NT2/D1 (cell line): ENCODE measurements at regions not wholly inside any gene's neighbourhood (a gene's known extent, or its start where the extent isn't known, plus 50 kb on each side); places are given as distances from the start of the nearest gene placed in this dataset.

Source experiments
- DNase-seq: peaks from one replicate; pipeline ENCODE4 v3.0.0-alpha.2; 2011; ENCODE audit warnings: low read depth, low spot score
- H3K27me3 ChIP-seq: 2 replicates; pipeline ENCODE4 v1.6.0; 2011; ENCODE audit warnings: mild to moderate bottlenecking; ENCODE audit not compliant: insufficient read length, insufficient read depth
- H3K36me3 ChIP-seq: 2 replicates; pipeline ENCODE4 v1.6.1; 2011; ENCODE audit warnings: mild to moderate bottlenecking, low read length, mixed read lengths; ENCODE audit not compliant: insufficient read depth, insufficient read length
- H3K4me1 ChIP-seq: 2 replicates; pipeline ENCODE4 v1.5.1; 2011; ENCODE audit not compliant: insufficient read depth, insufficient read length
- H3K4me3 ChIP-seq: 2 replicates; pipeline ENCODE4 v1.5.1; 2011; ENCODE audit warnings: low read depth; ENCODE audit not compliant: insufficient read length
- H3K9ac ChIP-seq: 2 replicates; pipeline ENCODE4 v1.6.0; 2011; ENCODE audit warnings: low read depth; ENCODE audit not compliant: insufficient read length
- H3K9me3 ChIP-seq: 2 replicates; pipeline ENCODE4 v1.5.1; 2011; ENCODE audit warnings: mild to moderate bottlenecking, low read length; ENCODE audit not compliant: insufficient read depth
- SUZ12 ChIP-seq: IDR thresholded peaks from 2 replicates; pipeline ENCODE4 v1.6.1; 2011; ENCODE audit not compliant: insufficient read length, insufficient read depth; ENCODE audit errors: extremely low read depth
- YY1 ChIP-seq: IDR thresholded peaks from 2 replicates; pipeline ENCODE4 v1.6.1; 2011; ENCODE audit not compliant: insufficient read length, insufficient read depth
- ZNF274 ChIP-seq: IDR thresholded peaks from 2 replicates; pipeline ENCODE4 v1.6.1; 2011; ENCODE audit warnings: mild to moderate bottlenecking, low read depth, low read length

DNA sequence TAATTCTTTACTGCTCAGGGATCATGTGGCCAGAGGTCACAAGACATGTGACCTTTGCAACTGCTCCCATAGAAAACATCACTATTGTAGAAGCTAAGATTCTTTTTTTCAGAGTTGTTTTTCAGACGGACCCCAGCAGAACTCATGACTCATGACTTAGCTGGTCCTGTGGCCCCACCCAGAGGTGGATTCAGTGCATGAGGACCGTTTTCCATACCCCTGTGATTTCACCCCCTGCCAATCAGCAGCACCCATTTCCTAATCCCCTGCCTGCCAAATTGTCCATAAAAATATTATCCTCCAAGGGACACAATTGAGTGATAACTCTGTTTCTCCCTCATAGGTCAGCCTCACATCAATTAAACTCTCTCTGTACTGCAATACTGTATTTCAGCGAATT, 777.5 kb downstream of the NLGN4Y start:
- TF ChIP-seq ZNF274: no peak
- no peak for TF ChIP-seq YY1
- TF ChIP-seq SUZ12: no peak
- no peaks in the 10 kb centered on the region for H3K36me3 ChIP-seq
- H3K27me3 ChIP-seq: no peaks in the 10 kb centered on the region

DNA sequence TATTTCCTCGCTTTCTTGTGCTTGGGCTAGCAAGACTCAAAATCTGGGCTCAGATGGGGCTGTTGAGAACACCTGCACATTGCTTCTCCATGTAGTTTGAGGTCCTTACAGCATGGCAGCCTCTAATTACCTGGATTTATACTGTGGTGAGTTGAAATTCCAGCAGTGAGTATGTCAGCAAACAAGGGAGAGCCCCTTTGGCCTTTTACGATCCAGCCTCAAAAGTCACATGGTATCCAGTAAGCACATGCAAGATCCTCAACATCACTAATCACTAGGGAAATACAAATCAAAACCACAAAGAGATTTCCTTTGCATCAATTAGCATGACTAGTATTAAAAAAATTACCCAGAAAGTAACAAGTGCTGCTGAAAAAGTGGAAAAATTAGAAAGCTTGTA, 787.8 kb downstream of the NLGN4Y start:
- Histone ChIP-seq H3K27me3 (no peaks in the 10 kb centered on the region), H3K36me3 (no peaks in the 10 kb centered on the region), H3K4me1 (no peaks in the 10 kb centered on the region), H3K9ac (no peak overlapping the region), H3K9me3 (no peaks in the 10 kb centered on the region), H3K4me3 (no peak overlapping the region)
- no peak for TF ChIP-seq YY1
- no peak for TF ChIP-seq SUZ12
- TF ChIP-seq ZNF274: no peak
- DNase-seq: no peak

More for the DNA sequence above, 777.5 kb downstream of the NLGN4Y start:
- H3K9ac ChIP-seq: no peak overlapping the region
- no peaks in the 10 kb centered on the region for H3K4me1 ChIP-seq
- no peak overlapping the region for H3K4me3 ChIP-seq
- no peak for DNase-seq
- no peaks in the 10 kb centered on the region for H3K9me3 ChIP-seq

DNA sequence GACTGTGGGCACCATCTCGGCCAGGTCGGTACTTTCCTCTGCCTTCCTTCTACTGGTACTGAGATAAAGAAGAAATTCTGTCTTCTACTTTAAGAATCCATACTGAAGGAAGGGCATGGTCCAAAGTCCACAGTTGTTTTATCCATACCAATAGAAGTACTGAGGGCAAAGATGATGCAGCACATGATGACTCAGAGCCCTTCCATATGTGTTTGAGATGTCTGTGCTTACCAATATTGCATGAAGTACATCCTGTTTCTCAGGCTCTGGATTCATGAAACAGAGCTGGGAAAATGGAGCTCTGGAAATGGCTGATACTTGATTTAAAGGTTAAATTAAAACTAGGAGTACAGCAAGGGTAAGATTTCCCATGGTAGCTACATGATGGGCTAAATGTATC, 799.9 kb downstream of the NLGN4Y start:
- TF ChIP-seq ZNF274: no peak
- TF ChIP-seq SUZ12: no peak
- TF ChIP-seq YY1: no peak
- H3K4me3 ChIP-seq: no peak overlapping the region
- no peaks in the 10 kb centered on the region for H3K9me3 ChIP-seq
- no peak overlapping the region for H3K9ac ChIP-seq
- no peak for DNase-seq
- H3K27me3 ChIP-seq: no peaks in the 10 kb centered on the region
- H3K36me3 ChIP-seq: no peaks in the 10 kb centered on the region
- no peaks in the 10 kb centered on the region for H3K4me1 ChIP-seq

DNA sequence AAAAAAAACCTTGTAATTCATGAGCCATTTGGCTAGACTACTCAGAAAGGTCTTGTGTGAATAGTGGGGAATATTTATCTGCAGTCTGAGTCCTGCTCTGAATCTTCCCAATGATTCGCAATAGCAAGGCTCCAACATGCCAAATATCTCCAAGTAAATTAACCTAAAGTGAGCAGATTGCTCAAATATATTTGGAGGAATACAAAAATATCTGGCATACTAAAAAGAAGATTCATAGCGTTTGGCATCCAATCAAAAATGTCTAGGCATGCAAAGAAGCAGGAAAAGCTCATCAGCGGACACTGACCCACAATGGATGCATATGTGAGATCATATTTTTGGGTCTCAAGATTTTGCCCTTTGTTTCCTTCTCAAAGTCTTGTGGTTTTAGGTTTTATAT, 800.9 kb downstream of the NLGN4Y start:
- TF ChIP-seq SUZ12: no peak
- TF ChIP-seq YY1: no peak
- no peak for TF ChIP-seq ZNF274
- Histone ChIP-seq H3K27me3 (no peaks in the 10 kb centered on the region), H3K4me3 (no peak overlapping the region), H3K4me1 (no peaks in the 10 kb centered on the region), H3K9ac (no peak overlapping the region), H3K9me3 (no peaks in the 10 kb centered on the region), H3K36me3 (no peaks in the 10 kb centered on the region)
- no peak for DNase-seq

DNA sequence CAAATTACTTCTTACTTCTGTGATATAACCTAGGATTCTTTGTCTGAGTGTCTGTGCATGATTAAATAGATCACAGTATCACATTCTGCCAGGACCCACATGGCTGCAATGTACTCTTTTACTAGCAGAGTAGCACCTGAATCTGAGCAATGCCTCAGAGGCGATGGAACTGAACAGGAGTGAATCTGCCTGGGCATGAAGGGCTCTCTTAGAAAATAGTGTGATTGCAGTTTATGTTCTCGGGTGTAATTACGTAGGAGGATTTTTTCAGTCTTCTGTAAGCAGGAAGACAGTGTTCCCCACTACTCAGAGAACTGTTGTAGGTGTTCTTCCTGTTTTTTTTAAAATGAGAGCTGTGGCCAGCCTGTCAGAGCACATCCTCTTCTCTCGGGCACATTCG, 802.3 kb downstream of the NLGN4Y start:
- no peaks in the 10 kb centered on the region for H3K36me3 ChIP-seq
- TF ChIP-seq YY1: no peak
- TF ChIP-seq ZNF274: no peak
- no peak for TF ChIP-seq SUZ12

DNA sequence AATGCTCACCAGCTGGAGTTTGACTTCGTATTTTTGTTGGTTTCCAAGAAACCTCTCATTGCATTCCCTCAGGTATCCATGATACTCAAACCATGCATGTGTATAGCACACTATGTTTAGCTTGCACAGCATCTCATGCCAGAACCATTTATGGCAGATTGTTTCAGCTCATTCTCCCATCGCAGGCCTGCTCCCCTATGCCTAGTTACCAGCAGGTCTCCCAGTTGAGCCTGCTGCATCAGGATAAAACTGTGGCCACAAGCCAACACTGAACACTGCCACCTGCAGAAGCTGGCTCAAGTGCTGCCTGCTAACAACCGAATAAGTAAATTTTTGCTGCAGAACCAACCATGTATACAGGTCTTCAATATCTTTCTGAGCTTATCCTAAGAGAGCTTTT, 804.5 kb downstream of the NLGN4Y start:
- Histone ChIP-seq H3K4me1 (no peaks in the 10 kb centered on the region), H3K36me3 (no peaks in the 10 kb centered on the region)
- DNase-seq: no peak

More for the DNA sequence above, 802.3 kb downstream of the NLGN4Y start:
- Histone ChIP-seq H3K4me1 (no peaks in the 10 kb centered on the region), H3K4me3 (no peak overlapping the region), H3K9ac (no peak overlapping the region), H3K27me3 (no peaks in the 10 kb centered on the region), H3K9me3 (no peaks in the 10 kb centered on the region)
- DNase-seq: no peak

DNA sequence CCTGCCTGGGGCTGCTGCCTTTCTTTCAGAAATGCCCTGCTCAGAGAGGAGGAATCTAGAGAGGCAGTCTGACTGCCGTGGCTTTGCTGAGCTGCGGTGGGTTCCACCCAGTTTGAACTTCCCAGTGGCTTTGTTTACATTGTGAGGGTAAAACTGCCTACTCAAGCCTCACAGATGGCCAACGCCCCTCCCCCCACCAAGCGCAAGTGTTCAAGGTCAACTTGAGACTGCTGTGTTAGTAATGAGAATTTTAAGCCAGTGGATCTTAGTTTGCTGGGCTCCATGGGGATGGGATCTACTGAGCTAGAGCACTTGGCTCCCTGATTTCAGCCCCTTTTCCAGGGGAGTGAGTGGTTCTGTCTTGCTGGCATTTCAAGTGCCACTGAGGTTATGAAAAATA, 819.2 kb downstream of the NLGN4Y start:
- Histone ChIP-seq H3K4me3 (no peak overlapping the region), H3K27me3 (no peaks in the 10 kb centered on the region), H3K9ac (no peak overlapping the region), H3K36me3 (no peaks in the 10 kb centered on the region), H3K9me3 (no peaks in the 10 kb centered on the region), H3K4me1 (no peaks in the 10 kb centered on the region)
- TF ChIP-seq YY1: no peak
- no peak for TF ChIP-seq SUZ12
- no peak for TF ChIP-seq ZNF274
- no peak for DNase-seq

More for the DNA sequence above, 804.5 kb downstream of the NLGN4Y start:
- Histone ChIP-seq H3K9me3 (no peaks in the 10 kb centered on the region), H3K4me3 (no peak overlapping the region), H3K9ac (no peak overlapping the region), H3K27me3 (no peaks in the 10 kb centered on the region)
- TF ChIP-seq SUZ12 (no peak), ZNF274 (no peak), YY1 (no peak)

DNA sequence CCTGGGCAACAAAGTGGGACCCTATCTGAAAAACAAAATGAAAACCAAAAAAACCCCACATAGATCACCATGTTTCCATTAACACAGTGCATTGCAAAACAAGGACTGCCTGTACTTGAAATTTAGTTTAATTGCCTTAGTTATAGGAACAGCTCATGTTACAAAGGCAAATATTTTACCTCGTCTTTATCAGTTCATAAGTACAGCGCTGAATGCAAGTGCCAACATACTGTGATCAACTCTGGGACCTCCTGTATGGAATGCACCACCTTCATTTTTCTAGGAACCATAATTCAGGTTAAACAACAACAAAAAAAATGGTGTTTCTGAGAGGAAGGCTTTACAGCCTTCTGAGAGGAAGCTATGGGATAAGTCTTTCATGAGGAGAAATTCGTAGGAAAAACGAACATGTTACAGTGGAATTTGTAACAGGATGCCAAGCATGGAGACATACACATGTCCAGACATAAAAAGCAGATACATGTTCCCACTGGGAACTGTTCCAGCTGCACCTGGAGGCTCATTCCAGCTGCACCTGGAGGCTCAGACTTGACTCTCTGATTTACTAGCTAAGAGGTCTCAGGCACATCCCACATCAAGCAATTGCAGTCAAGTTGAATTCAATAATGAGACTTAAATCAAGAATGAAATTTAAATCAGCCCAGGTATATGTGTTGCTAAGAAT, 821.3 kb downstream of the NLGN4Y start:
- Histone ChIP-seq H3K4me3 (no peak overlapping the region), H3K9ac (no peak overlapping the region), H3K9me3 (no peaks in the 10 kb centered on the region), H3K36me3 (no peaks in the 10 kb centered on the region), H3K4me1 (no peaks in the 10 kb centered on the region), H3K27me3 (no peaks in the 10 kb centered on the region)
- TF ChIP-seq YY1 (no peak), ZNF274 (no peak), SUZ12 (no peak)
- DNase-seq: no peak
